ENCODE measurements at regions not wholly inside any gene's neighbourhood (a gene's known extent, or its start where the extent isn't known, plus 50 kb on each side); places are given as distances from the start of the nearest gene placed in this dataset.
"Not testable (repeated sequence)": the region's sequence is repeated elsewhere in the genome, so short reads cannot be mapped to it uniquely, and the experiment has no call there.

GRCh38 chr11:81203876-81204275 is 1529.8 kb downstream of the FAM181B start:
- DNase-seq (ENCODE audit: low read depth, low spot score), result no peak
- no peak for TF ChIP-seq CTCF (IDR thresholded peaks at IDR 0.05; ENCODE audit: low read depth, low read length)
- POLR2A ChIA-PET, result no interaction called here
- Histone ChIP-seq H3K27me3 (ENCODE audit: control insufficient read depth, insufficient read depth, low read length) (no peaks in the 10 kb centered on the region), H3K9me3 (ENCODE audit: control insufficient read depth, insufficient read depth, low read length) (peaks cover 8% of the 10 kb centered on the region), H3K27ac (ENCODE audit: low read depth, low read length) (no peak overlapping the region), H3K4me3 (ENCODE audit: low read depth, low read length) (no peak overlapping the region)
- CTCF ChIA-PET, result no interaction called here

- CTCF ChIA-PET, result no interaction called here
- Histone ChIP-seq H3K4me3 (ENCODE audit: low read depth, low read length) (no peak overlapping the region), H3K9me3 (ENCODE audit: control insufficient read depth, insufficient read depth, low read length) (no peaks in the 10 kb centered on the region; the same call in 1 of the 2 replicates), H3K27me3 (ENCODE audit: control insufficient read depth, insufficient read depth, low read length) (no peaks in the 10 kb centered on the region), H3K27ac (ENCODE audit: low read depth, low read length) (no peak overlapping the region)
- POLR2A ChIA-PET, result no interaction called here
- no peak for TF ChIP-seq CTCF (IDR thresholded peaks at IDR 0.05; ENCODE audit: low read depth, low read length)
- DNase-seq (ENCODE audit: low read depth, low spot score), result no peak
Measured at GRCh38 chr11:81197396-81197795, 1536.3 kb downstream of the FAM181B start.

GRCh38 chr11:81192516-81192915 is 1541.1 kb downstream of the FAM181B start:
- POLR2A ChIA-PET, result no interaction called here
- no peak for TF ChIP-seq CTCF (IDR thresholded peaks at IDR 0.05; ENCODE audit: low read depth, low read length)
- no peak for DNase-seq (ENCODE audit: low read depth, low spot score)
- Histone ChIP-seq H3K27ac (ENCODE audit: low read depth, low read length) (no peak overlapping the region), H3K9me3 (ENCODE audit: control insufficient read depth, insufficient read depth, low read length) (no peaks in the 10 kb centered on the region; the same call in 1 of the 2 replicates), H3K4me3 (ENCODE audit: low read depth, low read length) (no peak overlapping the region), H3K27me3 (ENCODE audit: control insufficient read depth, insufficient read depth, low read length) (no peaks in the 10 kb centered on the region)
- CTCF ChIA-PET, result no interaction called here

- no peak for TF ChIP-seq CTCF (IDR thresholded peaks at IDR 0.05; ENCODE audit: low read depth, low read length)
- CTCF ChIA-PET, result no interaction called here
- no peaks in the 10 kb centered on the region for H3K27me3 ChIP-seq (ENCODE audit: control insufficient read depth, insufficient read depth, low read length)
- POLR2A ChIA-PET, result no interaction called here
- DNase-seq (ENCODE audit: low read depth, low spot score), result no peak
- H3K4me3 ChIP-seq (ENCODE audit: low read depth, low read length), result no peak overlapping the region
- no peak overlapping the region for H3K27ac ChIP-seq (ENCODE audit: low read depth, low read length)
- H3K9me3 ChIP-seq (ENCODE audit: control insufficient read depth, insufficient read depth, low read length), result no peaks in the 10 kb centered on the region
Measured at GRCh38 chr11:81190546-81190945, 1543.1 kb downstream of the FAM181B start.

GRCh38 chr11:81187033-81187432 is 1546.6 kb downstream of the FAM181B start:
- H3K9me3 ChIP-seq (ENCODE audit: control insufficient read depth, insufficient read depth, low read length); H3K27me3 ChIP-seq (ENCODE audit: control insufficient read depth, insufficient read depth, low read length); CTCF ChIA-PET; H3K27ac ChIP-seq (ENCODE audit: low read depth, low read length); H3K4me3 ChIP-seq (ENCODE audit: low read depth, low read length); POLR2A ChIA-PET; DNase-seq (ENCODE audit: low read depth, low spot score): not testable (repeated sequence)
